ENCODE measurements at regions not wholly inside any gene's neighbourhood (a gene's known extent, or its start where the extent isn't known, plus 50 kb on each side); places are given as distances from the start of the nearest gene placed in this dataset.

GRCh38 chr12:60052483-60052882, 456.7 kb downstream of the SLC16A7 start:
- no peak for DNase-seq

- DNase-seq = no peak
These were observed 463.4 kb downstream of the SLC16A7 start for GRCh38 chr12:60059180-60059579.

DNA sequence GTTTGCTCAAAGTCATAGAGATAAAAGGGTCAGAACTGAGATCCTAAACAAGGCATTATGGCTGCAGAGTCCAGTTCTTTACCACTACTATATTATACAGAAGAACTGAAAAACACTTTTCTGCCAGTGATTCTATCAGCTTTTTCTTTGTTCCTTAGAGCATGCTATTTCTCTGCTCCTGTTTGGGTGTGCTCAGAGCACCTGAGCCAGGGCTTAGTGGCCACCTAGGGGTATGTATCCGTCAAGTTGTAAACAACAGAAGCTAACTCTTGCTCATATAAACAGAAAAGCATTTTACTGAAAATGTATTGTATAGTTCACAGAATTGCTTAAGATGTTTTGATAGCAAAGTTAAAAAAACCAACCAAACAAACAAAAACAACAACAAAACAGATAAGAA, 470.8 kb downstream of the SLC16A7 start:
- DNase-seq = no peak

DNA sequence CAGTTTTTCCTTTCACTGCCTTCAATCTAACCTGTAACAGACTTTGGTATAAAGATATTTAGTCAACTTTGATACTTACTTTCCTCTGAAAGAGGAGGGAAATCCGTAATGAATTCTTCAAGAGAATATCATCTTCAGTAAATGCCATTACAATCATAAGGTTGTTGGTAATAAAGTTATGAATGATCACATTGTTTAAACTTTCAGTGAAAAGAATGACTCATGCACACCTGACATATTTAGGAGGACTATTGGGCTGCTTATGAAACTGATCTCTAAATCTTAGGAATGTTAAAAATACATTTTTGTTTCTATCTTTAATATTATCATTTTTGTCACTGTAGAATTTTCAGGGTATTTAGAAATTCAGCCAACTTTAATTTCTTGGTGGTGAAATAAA, 474.7 kb downstream of the SLC16A7 start:
- no peak for DNase-seq

GRCh38 chr12:60071759-60072191, 475.9 kb downstream of the SLC16A7 start:
- DNase-seq = no peak

DNA sequence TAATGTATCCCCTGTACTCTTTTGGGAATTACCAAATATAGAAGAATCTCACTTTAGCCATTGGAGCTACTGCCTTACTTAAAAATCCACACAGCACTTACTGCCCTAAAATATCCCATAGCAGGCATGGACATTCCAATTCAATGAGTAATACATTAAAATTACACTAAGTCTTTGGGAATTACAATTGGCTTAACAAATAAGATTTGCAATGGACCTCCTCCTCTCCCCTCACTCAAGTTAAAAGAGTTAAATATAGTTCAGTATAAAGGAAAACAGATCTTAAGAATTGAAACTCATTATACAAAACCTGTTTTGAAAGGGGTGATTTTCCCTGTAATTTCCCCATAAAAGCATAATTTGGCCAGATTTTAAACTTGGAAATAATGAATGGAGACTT, 477.1 kb downstream of the SLC16A7 start:
- DNase-seq = no peak

- no peak for DNase-seq
These were observed 479.3 kb downstream of the SLC16A7 start for GRCh38 chr12:60075091-60075490.

DNA sequence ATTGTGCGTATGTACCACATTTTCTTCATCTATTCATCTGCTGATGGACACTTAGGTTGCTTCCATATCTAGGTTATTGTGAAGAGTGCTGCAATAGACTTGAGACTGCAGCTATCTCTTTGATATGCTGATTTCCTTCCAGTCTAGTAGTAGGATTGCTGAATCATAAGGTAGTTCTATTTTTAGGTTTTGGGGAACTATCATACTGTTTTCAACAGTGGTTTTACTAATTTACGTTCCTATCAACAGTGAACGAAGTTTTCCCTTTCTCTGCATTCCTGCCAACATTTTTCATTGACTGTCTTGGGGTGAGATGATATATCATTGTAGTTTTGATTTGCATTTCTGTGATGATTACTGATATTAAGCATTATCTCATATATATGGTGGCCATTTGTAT, 482.2 kb downstream of the SLC16A7 start:
- no peak for DNase-seq

DNA sequence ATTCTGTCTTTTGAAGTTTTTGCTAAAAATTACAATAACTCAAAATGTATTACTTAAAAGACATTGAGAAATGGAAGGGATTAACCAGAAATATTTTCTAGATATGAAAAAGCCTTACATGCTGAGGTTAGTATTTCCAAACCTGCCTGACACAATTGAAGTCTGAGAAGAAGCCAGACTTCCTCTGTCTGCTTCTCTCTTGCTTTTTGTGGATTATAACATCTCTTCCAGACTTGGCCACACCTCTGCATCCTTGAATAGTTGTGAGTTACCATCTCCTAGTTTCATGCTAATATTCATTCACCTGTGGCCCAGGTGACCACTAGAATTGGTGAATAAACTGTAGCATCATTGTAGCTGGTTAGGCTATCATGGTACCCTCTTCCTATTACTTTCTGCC, 497.6 kb downstream of the SLC16A7 start:
- DNase-seq = no peak

GRCh38 chr12:60094436-60094835, 498.6 kb downstream of the SLC16A7 start:
- DNase-seq = no peak

- no peak for DNase-seq
These were observed 500.9 kb downstream of the SLC16A7 start for GRCh38 chr12:60096727-60097126.

DNA sequence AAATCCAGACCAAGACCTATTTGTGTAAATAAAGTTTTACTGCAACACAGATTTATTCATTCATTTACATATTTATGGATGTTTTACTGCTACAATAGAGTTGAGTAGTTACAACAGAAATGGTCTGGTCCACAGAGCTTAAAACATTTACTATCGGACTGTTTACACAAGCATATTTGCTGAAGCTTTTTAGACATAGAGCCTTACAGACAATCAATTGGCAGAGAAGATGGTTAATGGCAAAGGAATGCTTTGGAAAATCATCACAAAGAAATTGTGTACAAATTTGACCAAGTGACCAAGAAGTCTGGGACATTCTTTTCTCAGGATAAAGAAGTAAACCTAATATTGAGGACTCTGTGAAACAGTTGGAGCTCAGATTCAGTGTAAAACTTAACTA, 504.3 kb downstream of the SLC16A7 start:
- DNase-seq = no peak

DNA sequence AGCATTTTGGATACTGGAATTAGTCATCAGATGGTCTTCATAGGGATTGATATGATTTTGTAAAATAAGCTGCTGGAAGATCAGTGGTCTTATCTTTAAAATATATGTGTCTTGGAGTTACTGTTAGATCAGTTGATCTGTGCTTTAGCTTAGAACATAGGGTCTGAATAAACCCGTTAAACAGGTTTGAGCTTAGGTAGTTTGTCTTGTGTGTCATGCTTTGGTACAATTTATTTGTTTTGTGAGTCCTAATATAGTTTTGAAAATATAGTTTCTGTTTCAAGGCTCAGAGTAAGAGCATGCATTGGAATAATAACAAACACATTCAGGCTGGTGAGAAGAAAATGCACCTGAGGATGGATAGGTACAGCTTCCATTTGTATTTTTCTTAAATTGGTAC, 505.0 kb downstream of the SLC16A7 start:
- DNase-seq = no peak

GRCh38 chr12:60101715-60102114, 505.9 kb downstream of the SLC16A7 start:
- no peak for DNase-seq

- no peak for DNase-seq
These were observed 510.4 kb downstream of the SLC16A7 start for GRCh38 chr12:60106214-60106613.

DNA sequence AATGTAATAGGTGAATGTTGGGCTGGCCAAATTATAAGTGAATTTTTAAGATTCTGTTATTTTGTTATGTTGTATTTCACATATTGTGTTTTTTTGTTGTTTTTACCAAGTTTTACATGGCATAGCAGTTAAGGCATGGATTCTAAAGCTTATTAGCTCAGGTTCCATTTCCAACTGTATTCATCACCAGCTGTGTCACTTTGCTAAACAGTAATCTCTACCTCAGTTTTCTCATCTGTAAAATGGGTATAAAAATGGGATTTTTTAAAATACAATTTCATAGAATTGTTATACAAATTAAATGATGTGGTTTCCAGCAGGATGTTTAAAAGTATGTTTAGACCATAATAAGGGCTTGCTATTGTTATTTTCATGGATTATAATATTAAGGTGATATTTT, 512.2 kb downstream of the SLC16A7 start:
- DNase-seq = no peak

GRCh38 chr12:60112063-60112462, 516.2 kb downstream of the SLC16A7 start:
- DNase-seq = no peak

GRCh38 chr12:60112763-60113162, 516.9 kb downstream of the SLC16A7 start:
- no peak for DNase-seq

- DNase-seq = no peak
These were observed 518.3 kb downstream of the SLC16A7 start for GRCh38 chr12:60114169-60114568.

- DNase-seq = no peak
These were observed 523.5 kb downstream of the SLC16A7 start for GRCh38 chr12:60119327-60119726.

- no peak for DNase-seq
These were observed 524.4 kb downstream of the SLC16A7 start for GRCh38 chr12:60120199-60120598.

- DNase-seq = no peak
These were observed 527.7 kb downstream of the SLC16A7 start for GRCh38 chr12:60123557-60123956.

GRCh38 chr12:60137513-60137912, 541.7 kb downstream of the SLC16A7 start:
- DNase-seq = no peak

GRCh38 chr12:60138526-60138925, 542.7 kb downstream of the SLC16A7 start:
- DNase-seq = no peak

DNA sequence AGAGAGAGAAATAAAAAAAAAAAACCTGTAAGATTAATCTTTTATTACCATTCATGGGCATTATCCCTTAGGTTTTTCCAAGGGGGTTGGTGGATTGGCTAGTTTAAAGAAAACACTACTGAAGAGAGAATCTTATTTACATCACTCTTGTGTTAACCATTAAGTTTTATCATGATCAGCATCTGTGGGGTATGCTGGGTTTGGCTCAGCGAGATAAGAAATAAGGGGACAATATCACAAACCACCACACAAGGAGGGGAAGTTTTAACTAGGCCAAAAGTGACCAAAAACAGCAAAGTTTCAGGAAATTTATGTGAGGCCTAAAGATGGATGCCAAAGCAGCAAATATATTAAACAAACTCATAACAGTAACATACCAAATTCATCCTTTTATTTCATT, 548.6 kb downstream of the SLC16A7 start:
- DNase-seq = no peak

GRCh38 chr12:60148109-60148508, 552.3 kb downstream of the SLC16A7 start:
- DNase-seq = no peak

Data from NCI-H187 (cell line).